ENCODE measurements at regions not wholly inside any gene's neighbourhood (a gene's known extent, or its start where the extent isn't known, plus 50 kb on each side); places are given as distances from the start of the nearest gene placed in this dataset.
"Not testable (repeated sequence)": the region's sequence is repeated elsewhere in the genome, so short reads cannot be mapped to it uniquely, and the experiment has no call there.

DNA sequence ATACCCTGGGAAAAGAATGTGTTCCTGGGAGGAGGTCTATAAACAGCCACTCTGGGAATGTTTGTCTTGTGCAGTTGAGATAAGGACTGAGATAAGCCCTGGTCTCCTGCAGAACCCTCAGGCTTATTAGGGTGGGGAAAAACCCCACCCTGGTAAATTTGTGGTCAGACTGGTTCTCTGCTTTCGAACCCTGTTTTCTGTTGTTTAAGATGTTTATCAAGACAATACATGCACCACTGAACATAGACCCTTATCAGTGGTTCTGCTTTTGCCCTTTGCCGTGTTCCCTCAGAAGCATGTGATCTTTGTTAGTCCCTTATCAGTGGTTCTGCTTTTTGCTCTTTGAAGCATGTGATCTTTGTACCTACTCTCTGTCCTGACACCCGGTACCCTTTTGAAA lies 956.0 kb downstream of the GRID1 start:
- not testable (repeated sequence) for DNase-seq (ENCODE audit: low read depth in 1 of 2, low spot score in 2 of 2); H3K27ac ChIP-seq; H3K9me3 ChIP-seq (replicated peaks); H3K4me3 ChIP-seq; H3K27me3 ChIP-seq (replicated peaks); H3K36me3 ChIP-seq; H3K4me1 ChIP-seq (replicated peaks)

DNA sequence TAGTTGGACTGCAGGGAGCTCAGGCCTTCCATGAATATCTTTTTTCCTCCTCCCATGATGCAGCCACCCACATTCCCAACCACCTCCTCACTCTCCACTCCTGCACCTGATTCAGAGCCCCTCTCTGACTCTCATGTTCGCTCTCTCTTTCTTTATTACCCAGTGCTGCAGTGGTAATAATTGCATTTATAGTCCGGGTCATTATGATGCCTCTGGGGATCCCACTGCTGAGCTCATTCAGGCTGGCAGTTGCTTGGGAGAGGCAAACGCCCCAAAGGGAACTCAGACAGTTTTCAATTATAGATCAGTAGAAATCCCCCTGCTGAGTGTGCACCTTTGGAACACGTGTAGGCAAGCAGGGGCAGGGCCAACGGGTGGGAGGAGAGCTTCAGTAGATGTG lies 953.0 kb downstream of the GRID1 start:
- Histone ChIP-seq H3K9me3 (replicated peaks) (no peaks in the 10 kb centered on the region), H3K27me3 (replicated peaks) (no peaks in the 10 kb centered on the region), H3K4me3 (no peak overlapping the region), H3K27ac (no peak overlapping the region), H3K36me3 (no peaks in the 10 kb centered on the region), H3K4me1 (replicated peaks) (no peaks in the 10 kb centered on the region)
- no peak for DNase-seq (ENCODE audit: low read depth in 1 of 2, low spot score in 2 of 2)

DNA sequence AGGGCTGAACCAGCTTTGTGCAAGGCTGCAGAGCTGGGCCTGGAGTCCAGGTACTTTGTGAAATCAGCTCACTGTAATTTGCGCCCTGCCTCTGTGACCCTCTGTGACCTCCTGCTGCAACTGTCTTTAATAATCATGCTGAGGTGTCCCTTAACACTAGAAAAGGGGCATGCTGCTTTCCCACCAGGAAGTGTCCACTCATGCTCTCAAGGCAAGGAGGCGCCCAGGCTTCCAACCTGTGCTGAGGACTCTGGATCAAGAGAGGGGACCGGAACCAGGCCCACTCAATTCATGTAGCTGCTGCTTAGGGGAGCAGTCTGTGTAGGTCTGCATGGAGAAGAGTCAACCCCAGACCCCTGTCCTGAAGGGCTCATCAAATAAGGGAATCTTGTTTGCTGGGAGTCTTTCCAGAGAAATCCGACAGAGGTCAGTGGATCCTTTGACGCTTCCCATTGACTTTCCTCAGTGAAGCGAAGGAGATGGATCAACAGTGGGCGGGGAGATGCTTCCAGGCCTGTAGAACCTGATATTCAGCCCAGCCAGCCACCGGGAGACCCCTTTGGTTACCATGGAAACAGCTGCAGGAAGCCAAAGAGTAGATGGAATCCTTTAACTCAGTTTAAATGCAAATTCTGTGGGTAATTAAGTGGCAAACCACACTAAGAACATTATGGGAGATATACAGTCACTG lies 945.9 kb downstream of the GRID1 start:
- Histone ChIP-seq H3K9me3 (replicated peaks) (no peaks in the 10 kb centered on the region), H3K27ac (no peak overlapping the region), H3K4me3 (no peak overlapping the region), H3K27me3 (replicated peaks) (no peaks in the 10 kb centered on the region), H3K4me1 (replicated peaks) (no peaks in the 10 kb centered on the region), H3K36me3 (no peaks in the 10 kb centered on the region)
- no peak for DNase-seq (ENCODE audit: low read depth in 1 of 2, low spot score in 2 of 2)

DNA sequence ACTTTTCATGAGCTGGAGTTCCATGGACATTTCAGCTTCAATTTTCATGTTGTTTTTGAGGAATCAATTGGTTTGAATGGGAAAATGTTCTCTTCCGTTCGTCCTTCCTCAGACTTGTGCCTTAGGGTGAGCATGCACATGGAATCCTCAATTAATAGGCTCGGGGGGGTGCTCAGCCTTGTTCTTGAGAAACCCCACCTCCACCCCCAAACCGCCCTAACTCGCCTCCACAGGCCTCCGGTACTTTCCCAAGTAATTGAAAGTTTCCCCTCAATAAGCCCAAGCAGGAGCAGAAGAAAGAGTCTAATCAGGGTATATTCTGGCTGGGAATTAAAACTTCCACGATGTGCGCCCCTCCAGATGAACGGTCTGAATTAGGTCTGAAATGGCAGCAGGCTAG lies 945.2 kb downstream of the GRID1 start:
- H3K27ac ChIP-seq: no peak overlapping the region
- H3K9me3 ChIP-seq (replicated peaks): no peaks in the 10 kb centered on the region
- DNase-seq (ENCODE audit: low read depth in 1 of 2, low spot score in 2 of 2): no peak

DNA sequence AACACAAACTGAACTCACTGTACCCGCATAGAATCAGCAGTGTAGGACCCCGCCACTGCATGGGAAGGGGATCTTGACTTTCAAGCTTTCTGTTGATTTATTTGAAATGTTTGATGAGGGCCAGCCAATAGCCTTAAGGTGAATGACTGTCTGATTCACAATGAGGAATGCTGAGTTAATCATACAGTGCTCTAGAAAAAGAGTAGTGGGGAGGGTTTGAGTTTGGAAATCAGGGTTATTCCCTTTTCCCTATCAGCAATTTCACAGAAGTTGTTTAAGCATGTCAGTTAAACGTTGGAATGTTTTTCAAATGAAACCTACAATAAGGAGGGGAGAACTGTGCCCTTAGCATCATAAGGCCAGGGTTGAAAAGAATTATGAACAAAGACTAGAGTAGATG lies 937.5 kb downstream of the GRID1 start:
- Histone ChIP-seq H3K9me3 (replicated peaks) (no peaks in the 10 kb centered on the region), H3K36me3 (no peaks in the 10 kb centered on the region), H3K27ac (no peak overlapping the region), H3K4me1 (replicated peaks) (no peaks in the 10 kb centered on the region), H3K27me3 (replicated peaks) (no peaks in the 10 kb centered on the region), H3K4me3 (no peak overlapping the region)
- no peak for DNase-seq (ENCODE audit: low read depth in 1 of 2, low spot score in 2 of 2)

More for the DNA sequence above, 945.2 kb downstream of the GRID1 start:
- no peaks in the 10 kb centered on the region for H3K27me3 ChIP-seq (replicated peaks)
- no peaks in the 10 kb centered on the region for H3K4me1 ChIP-seq (replicated peaks)
- no peaks in the 10 kb centered on the region for H3K36me3 ChIP-seq
- no peak overlapping the region for H3K4me3 ChIP-seq

DNA sequence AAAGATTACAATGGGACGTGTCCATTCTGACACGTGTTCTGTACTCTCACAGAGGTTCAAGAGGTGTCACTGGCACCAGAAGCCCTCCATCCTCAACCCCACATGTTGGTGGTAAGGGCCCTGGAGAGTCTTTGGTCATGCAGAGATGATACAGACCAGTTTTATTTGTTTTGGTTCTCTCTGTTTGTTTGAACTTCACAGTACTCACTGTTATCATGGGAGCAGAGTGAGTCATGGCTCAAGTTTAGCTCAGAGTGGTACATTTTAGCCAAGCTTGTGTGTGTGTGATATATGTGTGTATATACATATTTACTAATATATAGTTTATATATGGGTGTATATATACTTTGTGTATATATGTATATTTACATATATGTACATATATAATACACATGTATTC lies 935.6 kb downstream of the GRID1 start:
- Histone ChIP-seq H3K4me1 (replicated peaks) (no peaks in the 10 kb centered on the region), H3K27ac (no peak overlapping the region), H3K4me3 (no peak overlapping the region), H3K9me3 (replicated peaks) (no peaks in the 10 kb centered on the region), H3K36me3 (no peaks in the 10 kb centered on the region), H3K27me3 (replicated peaks) (no peaks in the 10 kb centered on the region)
- peak in 1 of 2 experiments; percentile 39 for DNase-seq (ENCODE audit: low read depth in 1 of 2, low spot score in 2 of 2)

DNA sequence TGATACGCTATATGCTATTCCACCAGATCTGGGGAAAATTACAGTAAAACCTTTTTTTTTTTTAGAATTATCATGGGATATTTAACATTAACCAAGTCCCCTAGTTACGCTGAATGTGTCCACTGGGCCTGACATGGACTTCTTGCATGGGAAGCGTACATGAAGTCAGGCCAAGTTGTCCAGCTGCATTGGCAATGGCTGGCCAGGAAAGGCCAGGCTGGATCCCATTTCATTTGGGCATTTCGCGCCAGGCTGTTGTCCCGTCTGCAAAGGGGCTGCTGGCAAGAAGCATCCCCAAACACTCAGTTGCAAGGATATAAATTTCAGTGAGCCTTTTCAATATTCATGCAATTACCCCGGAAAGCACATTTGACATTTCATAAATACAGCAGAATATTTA lies 933.3 kb downstream of the GRID1 start:
- H3K27me3 ChIP-seq (replicated peaks): no peaks in the 10 kb centered on the region
- H3K36me3 ChIP-seq: no peaks in the 10 kb centered on the region
- no peak overlapping the region for H3K27ac ChIP-seq
- no peaks in the 10 kb centered on the region for H3K4me1 ChIP-seq (replicated peaks)
- DNase-seq (ENCODE audit: low read depth in 1 of 2, low spot score in 2 of 2): no peak
- no peak overlapping the region for H3K4me3 ChIP-seq
- H3K9me3 ChIP-seq (replicated peaks): no peaks in the 10 kb centered on the region

DNA sequence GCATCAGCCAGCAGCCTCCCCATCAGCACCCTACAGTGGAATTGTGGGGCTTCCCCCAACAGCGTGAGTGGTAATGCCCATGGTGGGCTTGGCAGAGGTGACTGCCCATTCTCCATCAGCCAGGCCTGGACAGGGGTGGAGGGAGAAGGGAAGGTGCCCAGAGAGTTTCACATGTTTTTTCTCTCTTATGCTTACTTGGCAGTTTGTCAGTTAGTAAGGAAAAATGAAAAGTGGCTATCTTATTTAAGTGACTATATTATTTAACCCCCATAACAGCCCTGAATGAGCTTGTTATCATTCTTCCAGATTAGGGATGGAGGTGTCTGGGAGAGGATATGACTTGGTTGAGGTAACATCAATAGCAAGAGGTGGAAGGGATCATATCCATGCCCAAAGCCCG lies 921.7 kb downstream of the GRID1 start:
- H3K36me3 ChIP-seq: no peaks in the 10 kb centered on the region
- H3K4me1 ChIP-seq (replicated peaks): no peaks in the 10 kb centered on the region
- no peak for DNase-seq (ENCODE audit: low read depth in 1 of 2, low spot score in 2 of 2)
- H3K4me3 ChIP-seq: no peak overlapping the region
- H3K27me3 ChIP-seq (replicated peaks): no peaks in the 10 kb centered on the region
- H3K27ac ChIP-seq: no peak overlapping the region
- H3K9me3 ChIP-seq (replicated peaks): no peaks in the 10 kb centered on the region

DNA sequence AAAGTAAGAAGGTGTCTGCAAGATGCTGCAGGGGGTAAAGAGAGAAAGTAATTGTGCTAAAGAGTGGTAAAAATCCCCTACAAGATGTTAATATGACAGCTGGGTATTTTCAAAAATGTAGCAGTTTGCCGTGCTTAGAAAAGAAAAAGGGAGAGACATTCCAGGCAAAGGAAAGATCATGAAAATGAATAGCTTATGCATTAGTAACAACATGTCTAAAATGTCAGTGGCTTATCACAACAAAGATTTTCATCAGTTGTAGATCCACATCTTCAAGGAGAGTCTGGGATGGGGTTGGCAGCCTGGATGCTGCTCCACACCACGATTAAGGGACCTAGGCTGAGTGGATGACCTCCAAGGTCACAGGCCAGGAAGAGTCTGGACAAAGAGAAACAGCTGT lies 920.9 kb downstream of the GRID1 start:
- H3K9me3 ChIP-seq (replicated peaks): no peaks in the 10 kb centered on the region
- no peak overlapping the region for H3K4me3 ChIP-seq

DNA sequence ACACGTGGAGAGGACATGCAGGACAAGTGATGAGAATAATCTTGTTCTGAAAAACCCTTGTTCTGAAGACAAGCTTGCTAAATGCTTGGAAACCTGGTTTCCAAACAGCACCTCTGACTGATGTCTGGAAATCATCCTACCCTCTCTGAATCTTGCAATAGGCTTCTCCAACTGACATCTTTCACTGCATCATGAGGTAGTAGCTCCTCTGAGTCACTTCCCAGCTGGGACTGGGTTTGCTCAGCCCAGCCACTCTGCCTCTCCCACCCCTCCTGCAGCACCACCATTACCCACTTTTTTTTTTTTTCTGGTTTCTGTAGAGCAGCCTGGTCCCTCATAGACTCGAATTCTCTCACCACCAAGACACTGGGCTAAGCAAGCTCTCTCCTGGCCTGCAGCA lies 919.8 kb downstream of the GRID1 start:
- H3K4me3 ChIP-seq: no peak overlapping the region
- H3K4me1 ChIP-seq (replicated peaks): no peaks in the 10 kb centered on the region
- DNase-seq (ENCODE audit: low read depth in 1 of 2, low spot score in 2 of 2): no peak
- no peak overlapping the region for H3K27ac ChIP-seq
- H3K27me3 ChIP-seq (replicated peaks): no peaks in the 10 kb centered on the region
- no peaks in the 10 kb centered on the region for H3K9me3 ChIP-seq (replicated peaks)
- no peaks in the 10 kb centered on the region for H3K36me3 ChIP-seq

More for the DNA sequence above, 920.9 kb downstream of the GRID1 start:
- Histone ChIP-seq H3K36me3 (no peaks in the 10 kb centered on the region), H3K4me1 (replicated peaks) (no peaks in the 10 kb centered on the region), H3K27ac (no peak overlapping the region), H3K27me3 (replicated peaks) (no peaks in the 10 kb centered on the region)
- no peak for DNase-seq (ENCODE audit: low read depth in 1 of 2, low spot score in 2 of 2)

DNA sequence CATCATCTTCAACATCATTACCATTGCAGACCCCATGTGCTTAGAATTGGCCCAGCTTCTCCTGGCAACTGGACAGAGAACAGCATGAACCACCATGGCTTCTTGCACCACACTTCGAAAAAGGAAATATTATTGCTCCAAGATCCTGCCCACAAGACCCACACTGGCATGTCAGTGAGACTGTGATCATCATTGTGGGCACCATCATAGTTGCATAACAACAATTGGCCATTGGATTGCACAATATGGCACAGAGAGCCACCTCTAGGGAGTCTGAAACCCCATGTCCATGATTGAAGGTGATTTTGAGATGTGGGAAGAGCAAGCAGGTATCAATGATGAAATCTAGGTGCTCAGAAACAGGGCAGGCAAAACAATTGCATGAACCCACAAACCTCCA lies 918.9 kb downstream of the GRID1 start:
- Histone ChIP-seq H3K4me3 (no peak overlapping the region), H3K36me3 (no peaks in the 10 kb centered on the region), H3K27ac (no peak overlapping the region), H3K9me3 (replicated peaks) (no peaks in the 10 kb centered on the region), H3K27me3 (replicated peaks) (no peaks in the 10 kb centered on the region), H3K4me1 (replicated peaks) (no peaks in the 10 kb centered on the region)
- DNase-seq (ENCODE audit: low read depth in 1 of 2, low spot score in 2 of 2): no peak

DNA sequence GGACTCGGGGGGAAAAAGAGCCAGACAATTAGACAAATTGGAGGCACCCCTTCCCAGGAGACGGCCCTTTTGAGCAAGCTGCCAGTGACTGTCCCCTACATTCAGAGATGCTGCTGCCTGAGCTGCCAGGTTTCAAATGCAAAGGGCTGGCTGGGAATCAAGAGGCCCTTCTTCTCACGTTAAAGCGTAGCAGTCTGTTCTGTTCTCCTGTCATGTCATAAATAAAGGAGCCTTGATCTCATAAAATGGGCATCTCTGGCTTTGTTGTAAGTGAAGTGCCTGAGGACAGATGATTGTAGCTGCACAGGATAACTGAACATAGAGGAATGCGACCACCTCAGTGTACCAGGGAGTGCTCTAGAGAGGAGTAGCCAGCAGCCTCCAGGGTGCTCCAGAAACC lies 917.9 kb downstream of the GRID1 start:
- no peak overlapping the region for H3K27ac ChIP-seq
- DNase-seq (ENCODE audit: low read depth in 1 of 2, low spot score in 2 of 2): no peak
- no peaks in the 10 kb centered on the region for H3K9me3 ChIP-seq (replicated peaks)
- no peaks in the 10 kb centered on the region for H3K4me1 ChIP-seq (replicated peaks)
- no peaks in the 10 kb centered on the region for H3K27me3 ChIP-seq (replicated peaks)
- H3K4me3 ChIP-seq: no peak overlapping the region
- H3K36me3 ChIP-seq: no peaks in the 10 kb centered on the region

DNA sequence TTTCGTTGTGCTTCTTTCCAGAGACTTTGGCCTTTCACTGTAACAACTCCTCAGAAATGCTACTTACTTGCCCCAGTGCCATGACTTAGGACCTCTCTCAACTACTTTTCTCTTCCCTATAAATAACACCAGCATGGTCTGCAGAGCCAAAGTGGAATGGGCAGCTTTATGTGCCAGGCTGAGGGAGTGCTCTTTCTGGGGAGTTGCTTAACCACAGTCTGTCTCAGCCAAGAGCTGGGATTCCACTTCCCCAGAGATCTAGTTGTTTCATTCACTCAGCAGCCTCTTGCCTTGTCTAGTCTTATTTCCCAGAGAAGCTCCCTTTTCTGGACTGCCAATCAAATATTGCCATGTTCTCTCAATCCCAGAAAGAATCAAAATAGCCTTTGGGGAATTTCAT lies 912.2 kb downstream of the GRID1 start:
- Histone ChIP-seq H3K4me1 (replicated peaks) (no peaks in the 10 kb centered on the region), H3K36me3 (no peaks in the 10 kb centered on the region), H3K4me3 (no peak overlapping the region), H3K27ac (no peak overlapping the region), H3K27me3 (replicated peaks) (no peaks in the 10 kb centered on the region), H3K9me3 (replicated peaks) (no peaks in the 10 kb centered on the region)
- no peak for DNase-seq (ENCODE audit: low read depth in 1 of 2, low spot score in 2 of 2)

DNA sequence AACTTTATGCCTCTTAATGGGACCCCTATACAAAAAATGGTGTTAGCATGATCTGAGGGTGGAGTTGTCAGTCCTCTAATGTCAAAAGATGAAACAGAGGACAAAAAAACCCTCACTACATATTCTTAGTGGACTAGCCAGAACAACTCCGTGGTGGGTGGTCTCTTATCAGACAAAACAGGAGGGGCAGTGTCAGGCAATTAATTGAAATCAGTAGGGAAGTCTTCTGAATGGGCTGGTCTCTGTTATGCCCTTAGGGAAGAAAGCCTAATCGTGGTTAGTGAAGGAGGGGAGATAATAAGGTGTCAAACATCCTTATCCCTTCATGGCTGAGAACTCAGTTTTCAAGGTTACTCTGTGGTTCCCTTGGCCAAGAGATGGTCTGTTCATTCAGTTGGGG lies 909.4 kb downstream of the GRID1 start:
- H3K36me3 ChIP-seq: no peaks in the 10 kb centered on the region
- H3K27ac ChIP-seq: no peak overlapping the region
- no peaks in the 10 kb centered on the region for H3K27me3 ChIP-seq (replicated peaks)
- no peak for DNase-seq (ENCODE audit: low read depth in 1 of 2, low spot score in 2 of 2)
- no peak overlapping the region for H3K4me3 ChIP-seq
- H3K4me1 ChIP-seq (replicated peaks): no peaks in the 10 kb centered on the region
- H3K9me3 ChIP-seq (replicated peaks): no peaks in the 10 kb centered on the region

DNA sequence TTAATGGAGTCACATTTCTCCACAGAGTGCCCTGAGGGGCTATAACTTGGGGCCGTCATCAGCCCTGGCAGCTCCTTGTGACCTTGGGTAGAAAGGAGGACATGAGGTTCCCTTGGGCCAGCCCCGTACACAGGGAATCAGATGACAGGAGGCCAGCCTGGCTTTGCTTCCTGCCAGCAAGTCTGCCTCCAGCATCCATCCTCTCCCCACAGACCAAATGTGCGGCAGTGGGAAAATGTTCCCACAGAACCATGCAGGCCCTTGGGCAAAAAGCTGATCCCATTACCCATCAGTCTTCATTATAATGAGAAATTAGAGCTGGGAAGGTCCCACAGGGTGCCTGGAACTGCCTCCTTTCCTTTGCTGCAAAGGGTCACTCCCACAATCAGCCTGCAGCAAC lies 908.3 kb downstream of the GRID1 start:
- Histone ChIP-seq H3K27me3 (replicated peaks) (no peaks in the 10 kb centered on the region), H3K9me3 (replicated peaks) (no peaks in the 10 kb centered on the region), H3K27ac (no peak overlapping the region), H3K36me3 (no peaks in the 10 kb centered on the region), H3K4me3 (no peak overlapping the region), H3K4me1 (replicated peaks) (no peaks in the 10 kb centered on the region)
- DNase-seq (ENCODE audit: low read depth in 1 of 2, low spot score in 2 of 2): no peak

Data from SJSA1 (cell line).